ENCODE measurements at regions not wholly inside any gene's neighbourhood (a gene's known extent, or its start where the extent isn't known, plus 50 kb on each side); places are given as distances from the start of the nearest gene placed in this dataset.

GRCh38 chr4:160370046-160370445, 1267.2 kb downstream of the RAPGEF2 start:
- H3K27ac ChIP-seq, result no peak overlapping the region
- TF ChIP-seq POLR2A (IDR thresholded peaks at IDR 0.05), result no peak
- TF ChIP-seq CTCF (IDR thresholded peaks at IDR 0.05), result no peak
- no peaks in the 10 kb centered on the region for H3K27me3 ChIP-seq
- whole genome bisulfite sequencing, 2 donors, result 48 to 51% methylated on average over 2 of the region's 2 CpGs
- H3K4me1 ChIP-seq, result no peaks in the 10 kb centered on the region
- H3K9me3 ChIP-seq, result no peaks in the 10 kb centered on the region
- intact Hi-C loops (cut with DNase I), result no loop called here
- no peak for DNase-seq
- no peaks in the 10 kb centered on the region for H3K36me3 ChIP-seq
- no peak overlapping the region for H3K4me3 ChIP-seq (replicated peaks in 1 of 3)

- Histone ChIP-seq H3K36me3 (no peaks in the 10 kb centered on the region), H3K9me3 (no peaks in the 10 kb centered on the region), H3K27ac (no peak overlapping the region), H3K27me3 (no peaks in the 10 kb centered on the region), H3K4me1 (no peaks in the 10 kb centered on the region), H3K4me3 (replicated peaks in 1 of 3) (no peak overlapping the region)
- no peak for DNase-seq
- whole genome bisulfite sequencing, 2 donors, result 85 to 89% methylated on average over 1 of the region's 1 CpG
- TF ChIP-seq POLR2A (IDR thresholded peaks at IDR 0.05) (no peak), CTCF (IDR thresholded peaks at IDR 0.05) (no peak)
- intact Hi-C loops (cut with DNase I), result no loop called here
Observed at GRCh38 chr4:160371446-160371845, 1268.6 kb downstream of the RAPGEF2 start.

GRCh38 chr4:160372390-160372789, 1269.5 kb downstream of the RAPGEF2 start:
- Histone ChIP-seq H3K4me3 (replicated peaks in 1 of 3) (no peak overlapping the region), H3K9me3 (no peaks in the 10 kb centered on the region), H3K4me1 (no peaks in the 10 kb centered on the region), H3K27ac (no peak overlapping the region), H3K27me3 (no peaks in the 10 kb centered on the region), H3K36me3 (no peaks in the 10 kb centered on the region)
- TF ChIP-seq CTCF (IDR thresholded peaks at IDR 0.05) (no peak), POLR2A (IDR thresholded peaks at IDR 0.05) (no peak)
- WGBS, 2 donors, result 80 to 84% methylated on average over 5 of the region's 5 CpGs
- DNase-seq, result no peak
- intact Hi-C loops (cut with DNase I), result no loop called here

- Histone ChIP-seq H3K4me3 (replicated peaks in 1 of 3) (no peak overlapping the region), H3K9me3 (no peaks in the 10 kb centered on the region), H3K27me3 (no peaks in the 10 kb centered on the region), H3K36me3 (no peaks in the 10 kb centered on the region), H3K27ac (no peak overlapping the region), H3K4me1 (no peaks in the 10 kb centered on the region)
- intact Hi-C loops (cut with DNase I), result no loop called here
- no peak for DNase-seq
- WGBS, 2 donors, result 92 to 95% methylated on average over 2 of the region's 2 CpGs
- TF ChIP-seq CTCF (IDR thresholded peaks at IDR 0.05) (no peak), POLR2A (IDR thresholded peaks at IDR 0.05) (no peak)
Observed at GRCh38 chr4:160373911-160374310, 1271.0 kb downstream of the RAPGEF2 start.

GRCh38 chr4:160375772-160376452, 1273.0 kb downstream of the RAPGEF2 start:
- no peaks in the 10 kb centered on the region for H3K27me3 ChIP-seq
- 56 to 58% methylated on average over 2 of the region's 2 CpGs for WGBS, 2 donors

More at GRCh38 chr4:160375772-160376452, 1273.0 kb downstream of the RAPGEF2 start:
- no peaks in the 10 kb centered on the region for H3K36me3 ChIP-seq
- intact Hi-C loops (cut with DNase I), result no loop called here
- no peak overlapping the region for H3K27ac ChIP-seq
- no peak overlapping the region for H3K4me3 ChIP-seq (replicated peaks in 1 of 3)
- no peak for DNase-seq
- TF ChIP-seq CTCF (IDR thresholded peaks at IDR 0.05) (no peak), POLR2A (IDR thresholded peaks at IDR 0.05) (no peak)
- no peaks in the 10 kb centered on the region for H3K4me1 ChIP-seq
- no peaks in the 10 kb centered on the region for H3K9me3 ChIP-seq
